LNCaP clone FGC (cell line): ENCODE measurements at regions not wholly inside any gene's neighbourhood (a gene's known extent, or its start where the extent isn't known, plus 50 kb on each side); places are given as distances from the start of the nearest gene placed in this dataset.

Experiments used
- DNase-seq: peaks from one replicate; pipeline ENCODE4 v3.0.0-alpha.2; 2011; ENCODE audit warnings: low read depth
- H3K4me3 ChIP-seq: 2 replicates; pipeline ENCODE4 v1.5.1; 2011; ENCODE audit warnings: mild to moderate bottlenecking, low read depth, low read length, control low read depth
- TF ChIP-seq, protein P1 (sequence below): IDR thresholded peaks from 2 replicates; pipeline ENCODE4 v1.5.1; 2012; ENCODE audit warnings: mild to moderate bottlenecking; ENCODE audit not compliant: control insufficient read depth, insufficient read depth; ENCODE audit errors: extremely low read depth

DNA sequence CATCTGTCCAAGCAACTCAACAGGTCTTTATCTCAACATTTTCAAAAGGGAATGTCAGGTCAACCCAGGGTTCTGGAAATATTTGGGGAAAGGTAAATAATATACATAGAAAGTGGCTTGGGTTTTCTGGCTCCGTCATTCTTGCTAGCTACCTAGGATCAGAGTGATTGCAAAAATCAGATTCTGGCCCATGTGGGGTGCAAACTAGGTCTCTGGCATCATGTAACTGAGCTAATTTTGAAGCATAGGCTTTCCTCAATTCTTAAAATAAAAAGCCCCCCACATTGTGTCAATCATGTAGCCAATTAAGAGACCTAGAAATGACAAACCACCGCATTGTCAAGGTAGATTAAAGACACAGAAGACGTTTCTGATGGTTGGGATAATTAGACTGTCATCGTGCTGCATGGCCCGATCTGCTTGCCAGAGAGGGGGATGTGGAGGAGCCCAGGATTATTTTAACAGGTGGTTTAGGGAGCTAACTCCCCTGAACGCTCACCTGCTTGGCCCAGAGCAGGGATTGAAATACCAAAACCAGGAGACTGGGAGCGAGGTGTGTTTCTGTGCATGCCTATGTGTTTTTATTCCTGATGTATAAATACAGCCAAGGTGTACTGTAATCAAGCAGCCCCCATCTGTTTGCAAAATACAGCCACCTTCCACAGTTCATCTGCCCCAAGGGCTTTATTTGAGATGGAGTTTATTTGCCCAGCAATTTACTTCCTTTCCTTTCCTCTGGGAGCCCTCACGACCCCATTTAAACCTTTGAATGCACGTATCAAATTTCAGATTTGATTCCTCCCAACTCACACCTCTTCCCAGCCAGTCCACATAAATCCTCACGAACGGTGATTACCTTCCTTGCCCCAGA lies 189.5 kb downstream of the TTC8 start:
- no peak overlapping the region for H3K4me3 ChIP-seq
- no peak for DNase-seq
- TF ChIP-seq, protein P1, sequence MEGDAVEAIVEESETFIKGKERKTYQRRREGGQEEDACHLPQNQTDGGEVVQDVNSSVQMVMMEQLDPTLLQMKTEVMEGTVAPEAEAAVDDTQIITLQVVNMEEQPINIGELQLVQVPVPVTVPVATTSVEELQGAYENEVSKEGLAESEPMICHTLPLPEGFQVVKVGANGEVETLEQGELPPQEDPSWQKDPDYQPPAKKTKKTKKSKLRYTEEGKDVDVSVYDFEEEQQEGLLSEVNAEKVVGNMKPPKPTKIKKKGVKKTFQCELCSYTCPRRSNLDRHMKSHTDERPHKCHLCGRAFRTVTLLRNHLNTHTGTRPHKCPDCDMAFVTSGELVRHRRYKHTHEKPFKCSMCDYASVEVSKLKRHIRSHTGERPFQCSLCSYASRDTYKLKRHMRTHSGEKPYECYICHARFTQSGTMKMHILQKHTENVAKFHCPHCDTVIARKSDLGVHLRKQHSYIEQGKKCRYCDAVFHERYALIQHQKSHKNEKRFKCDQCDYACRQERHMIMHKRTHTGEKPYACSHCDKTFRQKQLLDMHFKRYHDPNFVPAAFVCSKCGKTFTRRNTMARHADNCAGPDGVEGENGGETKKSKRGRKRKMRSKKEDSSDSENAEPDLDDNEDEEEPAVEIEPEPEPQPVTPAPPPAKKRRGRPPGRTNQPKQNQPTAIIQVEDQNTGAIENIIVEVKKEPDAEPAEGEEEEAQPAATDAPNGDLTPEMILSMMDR = no peak

DNA sequence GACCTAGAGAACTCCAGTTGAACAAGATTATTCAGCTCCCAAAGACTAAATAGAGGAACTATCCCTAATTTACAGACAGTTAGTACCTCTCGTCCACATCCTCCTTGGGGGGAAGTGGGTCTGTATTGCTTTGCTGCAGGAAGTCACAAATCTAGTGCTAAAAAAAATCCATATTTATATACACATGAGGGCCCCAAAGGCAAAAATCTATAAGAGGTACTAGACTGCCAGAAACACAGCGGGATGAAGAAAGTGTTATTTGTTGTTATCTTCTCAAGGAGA lies 190.1 kb downstream of the TTC8 start:
- no peak overlapping the region for H3K4me3 ChIP-seq
- TF ChIP-seq, protein P1 = no peak
- DNase-seq = no peak

DNA sequence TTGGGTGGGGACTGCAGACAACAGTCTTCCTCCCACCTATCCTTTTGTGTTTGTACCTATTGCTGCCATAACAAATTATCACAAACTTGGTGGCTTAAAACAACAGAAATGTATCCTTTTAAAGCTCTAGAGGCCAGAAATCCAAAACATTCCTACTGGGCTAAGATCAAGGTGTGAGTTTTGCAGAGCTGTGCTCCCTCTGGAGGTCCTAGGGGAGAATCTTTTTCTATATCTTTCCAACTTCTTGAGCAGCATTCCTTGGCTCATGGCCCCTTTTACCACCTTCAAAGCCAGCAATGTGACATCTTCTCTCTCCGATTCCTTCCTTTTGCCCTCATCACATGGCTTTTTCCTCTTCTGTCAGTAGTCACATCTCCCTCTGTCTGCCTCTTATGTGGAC lies 190.6 kb downstream of the TTC8 start:
- DNase-seq = no peak
- TF ChIP-seq, protein P1 = no peak
- H3K4me3 ChIP-seq = no peak overlapping the region

DNA sequence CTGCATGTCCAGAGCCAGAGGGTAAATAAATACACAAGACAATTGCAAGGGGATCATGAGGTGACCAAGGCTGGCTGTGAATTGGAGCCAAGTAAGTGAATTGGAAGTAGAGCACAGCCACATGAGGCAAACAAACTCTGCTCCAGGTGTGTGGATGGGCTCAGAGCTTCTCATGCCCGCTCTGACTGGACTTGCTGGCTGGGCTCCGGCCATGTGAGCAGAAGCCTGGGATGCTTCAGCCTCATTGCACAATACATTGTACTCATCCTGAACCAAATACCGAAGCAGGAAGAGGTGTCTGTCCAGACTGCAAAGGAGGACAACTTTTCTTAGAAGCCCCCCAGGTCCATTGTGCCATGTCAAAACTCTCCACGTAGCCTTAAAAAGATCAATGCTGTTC lies 193.0 kb downstream of the TTC8 start:
- H3K4me3 ChIP-seq = no peak overlapping the region
- TF ChIP-seq, protein P1 = no peak
- DNase-seq = no peak

DNA sequence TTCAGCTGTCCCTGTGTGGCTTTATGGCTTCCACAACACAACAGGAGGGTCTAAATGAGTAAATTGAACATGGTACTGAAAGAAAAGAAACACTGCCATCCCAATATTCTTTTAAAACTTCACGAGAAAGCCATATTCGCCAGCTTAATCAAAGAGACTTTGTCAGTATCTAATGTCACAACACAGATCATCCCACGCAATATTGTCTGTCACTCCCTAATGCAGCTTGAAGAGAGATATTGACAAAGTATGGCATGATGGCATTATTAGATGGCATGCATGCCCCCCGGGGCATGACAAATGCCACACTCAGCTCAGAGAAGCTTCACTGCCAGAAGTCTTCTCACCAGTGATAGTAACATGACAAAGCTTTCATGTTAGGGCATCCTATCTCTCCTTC lies 197.8 kb downstream of the TTC8 start:
- TF ChIP-seq, protein P1 = no peak
- DNase-seq = no peak
- H3K4me3 ChIP-seq = no peak overlapping the region

DNA sequence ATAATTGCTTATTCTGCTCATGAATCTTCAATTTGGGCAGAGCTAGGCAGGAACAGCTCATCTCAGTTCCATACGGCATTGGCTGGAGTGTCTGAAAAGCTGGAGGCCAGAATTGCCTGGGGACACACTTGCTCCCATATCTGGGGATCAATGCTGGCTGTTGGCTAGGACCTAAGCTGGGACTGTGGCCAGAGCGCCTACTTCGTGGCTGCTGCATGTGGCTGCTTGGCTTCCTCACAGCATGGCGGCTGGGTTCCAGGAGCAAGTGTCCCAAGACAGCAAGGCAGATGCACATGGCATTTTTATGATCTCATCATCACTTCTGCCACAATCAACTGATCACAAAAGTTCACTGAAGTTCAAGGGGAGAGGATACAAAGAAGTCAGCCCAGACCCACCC lies 200.2 kb downstream of the TTC8 start:
- H3K4me3 ChIP-seq = no peak overlapping the region
- TF ChIP-seq, protein P1 = no peak
- DNase-seq = no peak
